ENCODE measurements at regions not wholly inside any gene's neighbourhood (a gene's known extent, or its start where the extent isn't known, plus 50 kb on each side); places are given as distances from the start of the nearest gene placed in this dataset.

DNA sequence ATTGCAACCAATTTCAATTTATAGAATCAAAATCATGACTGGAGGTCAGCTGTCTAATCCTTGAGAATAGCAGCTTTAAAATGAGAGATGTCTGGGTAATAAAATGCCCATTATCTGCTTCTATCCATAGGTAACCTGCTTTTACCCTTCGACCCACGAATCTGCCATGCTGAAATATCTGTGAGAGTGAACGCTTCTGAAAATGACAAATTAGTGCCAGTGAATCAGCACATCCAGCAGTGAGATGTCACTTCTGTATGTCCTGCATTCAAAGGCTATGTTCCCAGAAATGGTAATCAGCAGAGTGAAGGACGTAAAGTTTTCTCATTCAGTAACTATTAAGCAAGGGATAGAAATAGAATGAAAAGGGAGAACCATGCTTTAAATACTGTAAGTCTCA, 532.4 kb upstream of the ITGA1 start:
- no peak for DNase-seq (ENCODE audit: low read depth)
- TF ChIP-seq, protein P1, sequence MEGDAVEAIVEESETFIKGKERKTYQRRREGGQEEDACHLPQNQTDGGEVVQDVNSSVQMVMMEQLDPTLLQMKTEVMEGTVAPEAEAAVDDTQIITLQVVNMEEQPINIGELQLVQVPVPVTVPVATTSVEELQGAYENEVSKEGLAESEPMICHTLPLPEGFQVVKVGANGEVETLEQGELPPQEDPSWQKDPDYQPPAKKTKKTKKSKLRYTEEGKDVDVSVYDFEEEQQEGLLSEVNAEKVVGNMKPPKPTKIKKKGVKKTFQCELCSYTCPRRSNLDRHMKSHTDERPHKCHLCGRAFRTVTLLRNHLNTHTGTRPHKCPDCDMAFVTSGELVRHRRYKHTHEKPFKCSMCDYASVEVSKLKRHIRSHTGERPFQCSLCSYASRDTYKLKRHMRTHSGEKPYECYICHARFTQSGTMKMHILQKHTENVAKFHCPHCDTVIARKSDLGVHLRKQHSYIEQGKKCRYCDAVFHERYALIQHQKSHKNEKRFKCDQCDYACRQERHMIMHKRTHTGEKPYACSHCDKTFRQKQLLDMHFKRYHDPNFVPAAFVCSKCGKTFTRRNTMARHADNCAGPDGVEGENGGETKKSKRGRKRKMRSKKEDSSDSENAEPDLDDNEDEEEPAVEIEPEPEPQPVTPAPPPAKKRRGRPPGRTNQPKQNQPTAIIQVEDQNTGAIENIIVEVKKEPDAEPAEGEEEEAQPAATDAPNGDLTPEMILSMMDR (IDR thresholded peaks at IDR 0.05; ENCODE audit: insufficient read depth, low read depth, low read length), result no peak
- no peak overlapping the region for H3K4me3 ChIP-seq (ENCODE audit: low read depth, low read length)

DNA sequence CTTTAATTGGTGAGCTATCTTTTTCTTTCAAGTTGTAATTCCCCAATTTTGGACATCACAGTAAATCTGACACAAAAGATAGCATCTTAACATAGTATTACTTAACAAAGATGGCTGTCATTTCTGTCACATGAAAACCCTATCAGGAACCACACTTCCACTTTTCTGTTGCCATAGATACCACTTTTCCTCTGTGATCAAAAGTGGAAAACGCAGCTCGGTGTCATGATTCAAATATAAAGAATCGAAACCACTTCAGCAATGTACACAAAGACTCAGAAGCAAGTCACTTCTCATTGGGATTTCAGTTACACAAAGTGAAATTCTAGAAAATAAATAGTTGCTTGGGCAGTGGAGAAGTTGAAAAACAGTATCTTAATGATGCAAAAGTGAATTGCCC, 524.9 kb upstream of the ITGA1 start:
- H3K4me3 ChIP-seq (ENCODE audit: low read depth, low read length), result no peak overlapping the region
- TF ChIP-seq, protein P1 (IDR thresholded peaks at IDR 0.05; ENCODE audit: insufficient read depth, low read depth, low read length), result no peak

DNA sequence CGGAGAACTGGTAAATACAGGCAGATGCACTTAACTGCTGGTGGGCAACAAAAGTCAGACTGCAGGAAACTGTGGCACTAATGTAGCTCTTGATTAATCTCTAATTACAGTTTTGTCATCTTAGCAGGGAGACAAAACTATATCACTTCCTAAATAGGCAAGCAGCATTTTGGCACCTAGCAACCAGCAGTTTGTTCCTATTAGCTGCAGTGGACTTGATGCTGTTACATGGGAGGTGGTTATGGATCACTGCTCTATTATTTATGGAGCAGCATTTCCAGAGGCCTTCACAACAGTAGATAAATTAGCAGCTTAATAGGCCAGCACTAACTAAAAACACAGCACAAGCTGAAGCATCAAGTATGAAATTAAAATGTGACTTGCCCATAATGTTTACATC, 518.3 kb upstream of the ITGA1 start:
- TF ChIP-seq, protein P1 (IDR thresholded peaks at IDR 0.05; ENCODE audit: insufficient read depth, low read depth, low read length), result no peak
- H3K4me3 ChIP-seq (ENCODE audit: low read depth, low read length), result no peak overlapping the region
- no peak for DNase-seq (ENCODE audit: low read depth)

More for the DNA sequence above, 524.9 kb upstream of the ITGA1 start:
- DNase-seq (ENCODE audit: low read depth), result no peak

DNA sequence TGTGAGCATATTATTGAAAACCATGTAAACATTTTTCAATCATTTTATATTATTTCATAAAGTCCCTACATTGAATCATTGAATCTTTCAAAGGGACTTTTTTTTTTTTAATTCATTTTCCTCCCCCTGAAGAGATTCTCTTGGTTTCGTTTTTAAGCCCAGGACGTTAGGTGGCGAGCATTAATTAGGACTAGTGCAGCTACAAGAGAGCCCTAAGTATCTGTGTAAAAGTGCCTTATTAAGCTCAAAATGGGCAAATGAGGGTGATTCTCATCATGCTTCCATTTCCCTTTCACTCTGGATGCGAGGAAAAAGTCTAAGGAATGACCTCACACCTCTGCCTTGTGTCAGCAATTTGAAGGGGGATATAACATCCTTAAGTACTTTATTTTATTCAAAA, 517.9 kb upstream of the ITGA1 start:
- TF ChIP-seq, protein P1 (IDR thresholded peaks at IDR 0.05; ENCODE audit: insufficient read depth, low read depth, low read length), result no peak
- H3K4me3 ChIP-seq (ENCODE audit: low read depth, low read length), result no peak overlapping the region
- DNase-seq (ENCODE audit: low read depth), result no peak

GRCh38 chr5:52275639-52276038, 512.1 kb upstream of the ITGA1 start:
- no peak for DNase-seq (ENCODE audit: low read depth)
- H3K4me3 ChIP-seq (ENCODE audit: low read depth, low read length), result no peak overlapping the region
- TF ChIP-seq, protein P1 (IDR thresholded peaks at IDR 0.05; ENCODE audit: insufficient read depth, low read depth, low read length), result no peak

DNA sequence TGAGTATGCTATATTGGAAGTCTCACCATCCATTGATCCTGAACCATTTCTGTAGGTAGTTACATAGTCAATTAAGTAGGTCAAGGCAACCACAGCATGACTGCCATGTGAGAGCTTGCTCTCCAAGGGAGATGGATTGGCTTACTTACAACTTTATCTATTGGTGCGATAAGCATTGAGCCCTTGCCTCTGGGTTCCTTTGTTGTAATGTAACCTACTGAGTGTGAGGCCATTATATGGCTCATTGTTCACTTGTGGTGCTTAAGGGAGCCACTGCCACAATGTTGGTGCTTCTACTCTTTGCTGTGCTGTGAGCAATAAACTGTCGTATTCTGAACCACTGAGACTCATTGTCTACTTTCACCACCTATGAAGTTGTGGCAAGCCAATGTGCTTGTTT, 510.6 kb upstream of the ITGA1 start:
- DNase-seq (ENCODE audit: low read depth), result no peak
- TF ChIP-seq, protein P1 (IDR thresholded peaks at IDR 0.05; ENCODE audit: insufficient read depth, low read depth, low read length), result no peak
- no peak overlapping the region for H3K4me3 ChIP-seq (ENCODE audit: low read depth, low read length)

DNA sequence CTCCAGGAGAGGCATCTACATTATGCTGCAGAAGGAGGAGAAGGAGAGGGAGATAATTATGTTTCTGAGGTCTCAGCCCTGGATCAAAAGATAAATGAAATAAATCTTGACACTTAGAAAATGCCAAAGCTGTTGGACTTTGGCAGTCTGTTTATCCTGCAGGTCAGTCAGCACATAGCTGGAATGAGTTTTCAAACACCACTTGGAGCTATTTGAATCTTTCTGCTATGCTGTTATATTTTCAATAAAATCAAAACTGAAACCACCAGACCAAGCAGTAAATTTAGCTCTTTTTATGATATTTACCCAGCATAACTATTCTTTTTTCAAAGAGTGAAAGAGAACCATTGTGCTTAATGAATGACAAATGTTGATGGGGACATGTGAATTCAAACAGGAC, 505.1 kb upstream of the ITGA1 start:
- DNase-seq (ENCODE audit: low read depth), result no peak
- TF ChIP-seq, protein P1 (IDR thresholded peaks at IDR 0.05; ENCODE audit: insufficient read depth, low read depth, low read length), result no peak

More for the DNA sequence above, 505.1 kb upstream of the ITGA1 start:
- H3K4me3 ChIP-seq (ENCODE audit: low read depth, low read length), result no peak overlapping the region
